ENCODE measurements at regions not wholly inside any gene's neighbourhood (a gene's known extent, or its start where the extent isn't known, plus 50 kb on each side); places are given as distances from the start of the nearest gene placed in this dataset.

DNA sequence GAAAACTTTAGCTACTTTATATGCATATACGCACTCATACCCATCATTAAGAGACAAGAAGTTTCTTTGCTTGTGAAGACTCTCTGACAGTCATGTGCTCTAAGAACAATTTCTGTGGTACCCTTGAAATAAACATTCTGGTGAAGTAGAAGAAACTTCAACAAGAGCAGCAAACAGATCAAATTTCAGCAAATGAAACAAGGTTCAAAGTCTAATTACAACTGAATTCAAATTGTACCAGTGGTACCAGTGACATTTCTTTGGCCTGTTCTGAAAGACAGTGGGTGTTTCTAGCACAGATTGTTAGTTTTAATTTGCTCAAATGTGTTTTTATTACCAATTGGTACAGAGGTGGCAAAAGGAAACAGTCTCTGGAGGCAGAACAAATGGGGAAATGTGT is 391.0 kb downstream of the CHSY3 start:
- TF ChIP-seq, protein P1, sequence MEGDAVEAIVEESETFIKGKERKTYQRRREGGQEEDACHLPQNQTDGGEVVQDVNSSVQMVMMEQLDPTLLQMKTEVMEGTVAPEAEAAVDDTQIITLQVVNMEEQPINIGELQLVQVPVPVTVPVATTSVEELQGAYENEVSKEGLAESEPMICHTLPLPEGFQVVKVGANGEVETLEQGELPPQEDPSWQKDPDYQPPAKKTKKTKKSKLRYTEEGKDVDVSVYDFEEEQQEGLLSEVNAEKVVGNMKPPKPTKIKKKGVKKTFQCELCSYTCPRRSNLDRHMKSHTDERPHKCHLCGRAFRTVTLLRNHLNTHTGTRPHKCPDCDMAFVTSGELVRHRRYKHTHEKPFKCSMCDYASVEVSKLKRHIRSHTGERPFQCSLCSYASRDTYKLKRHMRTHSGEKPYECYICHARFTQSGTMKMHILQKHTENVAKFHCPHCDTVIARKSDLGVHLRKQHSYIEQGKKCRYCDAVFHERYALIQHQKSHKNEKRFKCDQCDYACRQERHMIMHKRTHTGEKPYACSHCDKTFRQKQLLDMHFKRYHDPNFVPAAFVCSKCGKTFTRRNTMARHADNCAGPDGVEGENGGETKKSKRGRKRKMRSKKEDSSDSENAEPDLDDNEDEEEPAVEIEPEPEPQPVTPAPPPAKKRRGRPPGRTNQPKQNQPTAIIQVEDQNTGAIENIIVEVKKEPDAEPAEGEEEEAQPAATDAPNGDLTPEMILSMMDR (IDR thresholded peaks at IDR 0.05), result no peak
- no peak for TF ChIP-seq POLR2A (IDR thresholded peaks at IDR 0.05)

Data from right lobe of liver (tissue), 4 donors.